RPMI7951 (cell line): ENCODE measurements at regions not wholly inside any gene's neighbourhood (a gene's known extent, or its start where the extent isn't known, plus 50 kb on each side); places are given as distances from the start of the nearest gene placed in this dataset.

Experiments used
- DNase-seq: peaks from one replicate; pipeline ENCODE4 v3.0.0-alpha.2; 2012; ENCODE audit warnings: low read depth

GRCh38 chr14:105776924-105777323 lies 250.5 kb downstream of the TMEM121 start:
- no peak for DNase-seq

- no peak for DNase-seq
These were observed 257.3 kb downstream of the TMEM121 start for GRCh38 chr14:105783707-105784106.

- DNase-seq, result no peak
These were observed 267.5 kb downstream of the TMEM121 start for GRCh38 chr14:105793836-105794235.

GRCh38 chr14:105797546-105797945 lies 271.2 kb downstream of the TMEM121 start:
- DNase-seq, result no peak

- no peak for DNase-seq
These were observed 279.3 kb downstream of the TMEM121 start for GRCh38 chr14:105805701-105806100.

GRCh38 chr14:105806568-105806967 lies 280.2 kb downstream of the TMEM121 start:
- no peak for DNase-seq

- no peak for DNase-seq
These were observed 291.8 kb downstream of the TMEM121 start for GRCh38 chr14:105817971-105818711.

GRCh38 chr14:105818712-105819005 lies 292.3 kb downstream of the TMEM121 start:
- no peak for DNase-seq

GRCh38 chr14:105830171-105830570 lies 303.8 kb downstream of the TMEM121 start:
- DNase-seq, result no peak

GRCh38 chr14:105836160-105836559 lies 309.8 kb downstream of the TMEM121 start:
- no peak for DNase-seq

- no peak for DNase-seq
These were observed 310.3 kb downstream of the TMEM121 start for GRCh38 chr14:105836730-105837129.

- DNase-seq, result no peak
These were observed 311.1 kb downstream of the TMEM121 start for GRCh38 chr14:105837349-105838063.

GRCh38 chr14:105838107-105838506 lies 311.7 kb downstream of the TMEM121 start:
- no peak for DNase-seq

- no peak for DNase-seq
These were observed 312.4 kb downstream of the TMEM121 start for GRCh38 chr14:105838591-105839424.

GRCh38 chr14:105839425-105840265 lies 313.3 kb downstream of the TMEM121 start:
- DNase-seq, result no peak

- no peak for DNase-seq
These were observed 314.1 kb downstream of the TMEM121 start for GRCh38 chr14:105840266-105841021.

- no peak for DNase-seq
These were observed 314.9 kb downstream of the TMEM121 start for GRCh38 chr14:105841022-105842009.

GRCh38 chr14:105842105-105842504 lies 315.7 kb downstream of the TMEM121 start:
- no peak for DNase-seq

- DNase-seq, result no peak
These were observed 317.2 kb downstream of the TMEM121 start for GRCh38 chr14:105843444-105844046.
